Activated CD4-positive, CD25-positive, alpha-beta regulatory T cell treated with anti-CD3 and anti-CD28 coated beads, Interleukin-2, amount 50 U/mL, for 72 hours (primary cell): ENCODE measurements at regions not wholly inside any gene's neighbourhood (a gene's known extent, or its start where the extent isn't known, plus 50 kb on each side); places are given as distances from the start of the nearest gene placed in this dataset.
"Not testable (repeated sequence)": the region's sequence is repeated elsewhere in the genome, so short reads cannot be mapped to it uniquely, and the experiment has no call there.

Source experiments
- DNase-seq: peaks from one replicate; pipeline ENCODE4 v3.0.0; 2021

GRCh38 chr1:58939666-58940370 lies 156.0 kb upstream of the JUN start:
- DNase-seq: no peak

- DNase-seq: no peak
Observed at GRCh38 chr1:58941471-58942289, 157.8 kb upstream of the JUN start.

GRCh38 chr1:58942759-58943191 lies 158.9 kb upstream of the JUN start:
- no peak for DNase-seq

GRCh38 chr1:58943776-58944175 lies 159.9 kb upstream of the JUN start:
- no peak for DNase-seq

GRCh38 chr1:58944439-58944838 lies 160.6 kb upstream of the JUN start:
- no peak for DNase-seq

GRCh38 chr1:58946390-58946789 lies 162.5 kb upstream of the JUN start:
- no peak for DNase-seq

GRCh38 chr1:58948671-58949070 lies 164.8 kb upstream of the JUN start:
- DNase-seq: no peak

GRCh38 chr1:58949551-58950220 lies 165.8 kb upstream of the JUN start:
- DNase-seq: no peak

GRCh38 chr1:58950897-58951296 lies 167.1 kb upstream of the JUN start:
- no peak for DNase-seq

- DNase-seq: not testable (repeated sequence)
Observed at GRCh38 chr1:58953951-58954350, 170.1 kb upstream of the JUN start.

GRCh38 chr1:58963287-58963686 lies 179.4 kb upstream of the JUN start:
- not testable (repeated sequence) for DNase-seq

- DNase-seq: no peak
Observed at GRCh38 chr1:58964428-58964827, 180.6 kb upstream of the JUN start.

GRCh38 chr1:58964880-58965279 lies 181.0 kb upstream of the JUN start:
- DNase-seq: no peak

- no peak for DNase-seq
Observed at GRCh38 chr1:58966103-58966916, 182.5 kb upstream of the JUN start.

GRCh38 chr1:58966917-58967740 lies 183.3 kb upstream of the JUN start:
- DNase-seq: no peak

GRCh38 chr1:58968360-58968952 lies 184.6 kb upstream of the JUN start:
- no peak for DNase-seq

- DNase-seq: not testable (repeated sequence)
Observed at GRCh38 chr1:58969176-58969575, 185.3 kb upstream of the JUN start.

GRCh38 chr1:58971629-58972140 lies 187.8 kb upstream of the JUN start:
- no peak for DNase-seq

- DNase-seq: no peak
Observed at GRCh38 chr1:58975888-58976287, 192.0 kb upstream of the JUN start.

- DNase-seq: no peak
Observed at GRCh38 chr1:58976294-58976693, 192.4 kb upstream of the JUN start.

GRCh38 chr1:58977598-58977997 lies 193.8 kb upstream of the JUN start:
- no peak for DNase-seq
